Esophagus squamous epithelium (tissue), 5 donors: ENCODE measurements at regions not wholly inside any gene's neighbourhood (a gene's known extent, or its start where the extent isn't known, plus 50 kb on each side); places are given as distances from the start of the nearest gene placed in this dataset.

ENCODE experiments used
- DNase-seq: peaks from one replicate; lab custom pipeline; 2025; lab: John Stamatoyannopoulos, UW
- H3K27ac ChIP-seq, 4 donors: fragments of 200-600 bp; sonication (generic); one replicate each; pipeline ENCODE4 v1.5.1; 2016 to 2019; ENCODE audit warnings: mild to moderate bottlenecking in 1 of 4
- H3K27me3 ChIP-seq, 4 donors: fragments of 200-600 bp; sonication (generic); 1 replicate in 3 of 4; 2 replicates in 1 of 4; pipeline versions ENCODE4 v1.5.1 to v1.6.0; 2017 to 2021; ENCODE audit warnings: antibody characterized with exemption in 1 of 4
- H3K36me3 ChIP-seq, 3 donors: fragments of 200-600 bp; sonication (generic); one replicate each; pipeline ENCODE4 v1.5.1; 2016 to 2019
- H3K4me1 ChIP-seq, 3 donors: fragments of 200-600 bp; sonication (generic); one replicate each; pipeline ENCODE4 v1.5.1; 2017 to 2019
- H3K4me3 ChIP-seq, 4 donors: fragments of 200-600 bp; sonication (generic); 1 replicate in 3 of 4; 2 replicates in 1 of 4; pipeline ENCODE4 v1.5.1; 2016 to 2019; ENCODE audit warnings: mild to moderate bottlenecking in 2 of 4, moderate library complexity in 1 of 4
- H3K9me3 ChIP-seq, 3 donors: fragments of 200-600 bp; sonication (generic); one replicate each; pipeline ENCODE4 v1.5.1; 2016 to 2019
- POLR2A ChIP-seq, 4 donors: fragments of 450-650 bp; IDR thresholded peaks; one replicate each; pipeline ENCODE4 v1.6.1; 2017; ENCODE audit warnings: antibody characterized with exemption in 4 of 4, mild to moderate bottlenecking in 4 of 4, moderate library complexity in 3 of 4
- WGBS, 2 donors: methylation state at CpG; one replicate each; pipeline ENCODE4 v1.1.5; 2018; 5-methylcytosine and 5-hydroxymethylcytosine counted together
- intact Hi-C: fragments of 100-400 bp; cut with DNase I; formaldehyde crosslinking; loops from one replicate; pipeline ENCODE4 v1.15.0; 2022
- TF ChIP-seq, protein P1 (sequence below), 6 experiments: fragments of 450-650 bp in 4 of 6; fragments of 200-600 bp in 2 of 6; sonication (generic) in 2 of 6; IDR thresholded peaks; one replicate each; pipeline ENCODE4 v1.5.1; 2016 to 2019; ENCODE audit warnings: antibody characterized with exemption in 6 of 6, mild to moderate bottlenecking in 4 of 6, moderate library complexity in 4 of 6
- donor health status: DM: yes; HTN: yes; CAD: no.

DNA sequence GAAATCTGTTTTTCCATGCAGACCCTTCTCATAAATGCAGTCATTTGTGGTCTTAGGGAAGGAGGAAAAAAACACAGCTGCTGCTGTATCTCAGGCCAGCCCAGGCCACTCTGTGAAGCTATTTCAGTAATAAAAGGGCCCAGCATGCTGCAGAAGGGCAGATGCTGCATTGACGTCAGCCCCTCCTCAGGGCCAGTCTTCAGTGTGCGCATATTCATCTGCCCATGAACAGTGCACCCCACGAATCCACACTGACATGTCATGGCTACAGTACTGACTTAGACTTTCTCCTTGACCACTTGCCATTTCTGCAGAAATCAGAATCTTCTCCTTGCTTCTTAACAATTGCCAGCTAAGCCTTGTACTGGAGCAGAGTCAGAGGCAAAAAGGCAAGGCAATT lies 304.7 kb downstream of the GABRG2 start:
- 55 to 56% methylated on average over 3 of the region's 3 CpGs for WGBS, 2 donors
- no peak overlapping the region for H3K27ac ChIP-seq
- H3K27me3 ChIP-seq, result no peaks in the 10 kb centered on the region
- H3K4me3 ChIP-seq, result no peak overlapping the region
- H3K4me1 ChIP-seq, result no peaks in the 10 kb centered on the region
- H3K36me3 ChIP-seq, result no peaks in the 10 kb centered on the region
- intact Hi-C loops, result no loop called here
- TF ChIP-seq, protein P1, sequence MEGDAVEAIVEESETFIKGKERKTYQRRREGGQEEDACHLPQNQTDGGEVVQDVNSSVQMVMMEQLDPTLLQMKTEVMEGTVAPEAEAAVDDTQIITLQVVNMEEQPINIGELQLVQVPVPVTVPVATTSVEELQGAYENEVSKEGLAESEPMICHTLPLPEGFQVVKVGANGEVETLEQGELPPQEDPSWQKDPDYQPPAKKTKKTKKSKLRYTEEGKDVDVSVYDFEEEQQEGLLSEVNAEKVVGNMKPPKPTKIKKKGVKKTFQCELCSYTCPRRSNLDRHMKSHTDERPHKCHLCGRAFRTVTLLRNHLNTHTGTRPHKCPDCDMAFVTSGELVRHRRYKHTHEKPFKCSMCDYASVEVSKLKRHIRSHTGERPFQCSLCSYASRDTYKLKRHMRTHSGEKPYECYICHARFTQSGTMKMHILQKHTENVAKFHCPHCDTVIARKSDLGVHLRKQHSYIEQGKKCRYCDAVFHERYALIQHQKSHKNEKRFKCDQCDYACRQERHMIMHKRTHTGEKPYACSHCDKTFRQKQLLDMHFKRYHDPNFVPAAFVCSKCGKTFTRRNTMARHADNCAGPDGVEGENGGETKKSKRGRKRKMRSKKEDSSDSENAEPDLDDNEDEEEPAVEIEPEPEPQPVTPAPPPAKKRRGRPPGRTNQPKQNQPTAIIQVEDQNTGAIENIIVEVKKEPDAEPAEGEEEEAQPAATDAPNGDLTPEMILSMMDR (IDR thresholded peaks at IDR 0.05), result no peak
- no peak for TF ChIP-seq POLR2A (IDR thresholded peaks at IDR 0.05)
- H3K9me3 ChIP-seq, result no peaks in the 10 kb centered on the region
- DNase-seq, result no peak

DNA sequence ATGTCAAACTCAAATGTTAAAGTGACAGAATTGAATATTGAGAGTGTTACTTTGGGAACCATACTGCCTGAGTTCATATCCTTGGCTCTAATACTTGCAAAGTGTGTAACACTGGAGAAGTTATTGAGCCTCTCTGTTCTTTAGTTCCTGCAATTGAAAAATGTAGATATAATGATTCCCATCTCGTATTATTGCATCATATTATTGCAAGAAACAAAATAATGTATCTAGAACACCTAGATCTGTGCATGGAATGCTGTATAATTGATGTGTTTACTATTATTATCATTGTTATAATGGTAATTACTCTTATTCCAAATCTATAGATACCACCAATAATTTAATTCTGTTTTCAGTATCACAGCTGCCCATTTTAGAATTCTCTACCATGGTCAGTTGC lies 310.3 kb downstream of the GABRG2 start:
- no peak for TF ChIP-seq POLR2A (IDR thresholded peaks at IDR 0.05)
- TF ChIP-seq, protein P1 (IDR thresholded peaks at IDR 0.05), result no peak
- H3K27ac ChIP-seq, result no peak overlapping the region
- no peaks in the 10 kb centered on the region for H3K9me3 ChIP-seq
- DNase-seq, result no peak
- no peaks in the 10 kb centered on the region for H3K4me1 ChIP-seq
- H3K36me3 ChIP-seq, result no peaks in the 10 kb centered on the region
- intact Hi-C loops, result no loop called here
- H3K4me3 ChIP-seq, result no peak overlapping the region
- 19 to 32% methylated on average over 1 of the region's 1 CpG for WGBS, 2 donors
- no peaks in the 10 kb centered on the region for H3K27me3 ChIP-seq

DNA sequence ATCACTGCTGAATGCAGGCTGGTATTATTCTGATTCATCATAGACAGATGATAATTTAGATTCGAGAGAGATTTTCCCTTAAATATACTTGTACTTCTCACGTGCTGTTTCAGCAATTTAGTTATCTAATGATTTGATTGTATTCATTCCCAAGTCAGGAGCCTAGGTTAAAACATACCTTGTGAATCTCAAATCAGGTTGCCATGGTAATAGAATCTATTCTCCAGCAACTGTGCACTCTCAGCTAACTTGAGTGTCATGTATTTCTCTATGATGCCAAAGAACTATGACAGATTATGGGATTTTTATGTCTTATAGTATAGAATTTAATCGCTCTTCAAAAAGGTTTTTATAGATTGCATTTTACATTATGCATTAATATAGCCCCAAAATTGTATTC lies 315.3 kb downstream of the GABRG2 start:
- DNase-seq, result no peak
- TF ChIP-seq, protein P1 (IDR thresholded peaks at IDR 0.05), result no peak
- no peak for TF ChIP-seq POLR2A (IDR thresholded peaks at IDR 0.05)
- no peaks in the 10 kb centered on the region for H3K36me3 ChIP-seq
- H3K4me1 ChIP-seq, result no peaks in the 10 kb centered on the region
- no peaks in the 10 kb centered on the region for H3K27me3 ChIP-seq
- no peak overlapping the region for H3K4me3 ChIP-seq
- WGBS, 2 donors, result 66 to 75% methylated on average over 3 of the region's 3 CpGs
- intact Hi-C loops, result no loop called here
- H3K9me3 ChIP-seq, result no peaks in the 10 kb centered on the region
- H3K27ac ChIP-seq, result no peak overlapping the region

DNA sequence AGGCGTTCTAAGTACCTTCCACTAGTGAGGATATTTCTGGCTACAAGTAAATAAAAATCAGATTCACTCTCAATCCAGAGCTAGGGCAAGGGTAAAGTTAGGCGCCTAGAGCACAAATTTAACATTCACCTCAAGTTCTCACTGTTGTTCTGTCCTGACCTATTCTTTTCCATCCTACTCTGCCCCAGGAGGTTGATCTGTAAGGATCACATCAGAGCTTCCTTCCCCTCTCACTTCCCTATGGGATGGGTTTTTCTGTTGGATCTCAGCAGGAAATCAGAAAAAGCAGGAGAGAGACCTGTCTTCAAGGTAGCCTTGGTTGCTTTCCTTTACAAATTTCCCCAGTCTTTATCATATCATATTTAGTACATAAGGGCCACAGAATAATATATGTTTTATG lies 316.7 kb downstream of the GABRG2 start:
- intact Hi-C loops, result no loop called here
- Histone ChIP-seq H3K4me1 (no peaks in the 10 kb centered on the region), H3K4me3 (no peak overlapping the region), H3K36me3 (no peaks in the 10 kb centered on the region), H3K27ac (no peak overlapping the region), H3K9me3 (no peaks in the 10 kb centered on the region), H3K27me3 (no peaks in the 10 kb centered on the region)
- DNase-seq, result no peak
- WGBS, 2 donors, result 32 to 37% methylated on average over 2 of the region's 2 CpGs
- TF ChIP-seq, protein P1 (IDR thresholded peaks at IDR 0.05), result no peak
- no peak for TF ChIP-seq POLR2A (IDR thresholded peaks at IDR 0.05)

DNA sequence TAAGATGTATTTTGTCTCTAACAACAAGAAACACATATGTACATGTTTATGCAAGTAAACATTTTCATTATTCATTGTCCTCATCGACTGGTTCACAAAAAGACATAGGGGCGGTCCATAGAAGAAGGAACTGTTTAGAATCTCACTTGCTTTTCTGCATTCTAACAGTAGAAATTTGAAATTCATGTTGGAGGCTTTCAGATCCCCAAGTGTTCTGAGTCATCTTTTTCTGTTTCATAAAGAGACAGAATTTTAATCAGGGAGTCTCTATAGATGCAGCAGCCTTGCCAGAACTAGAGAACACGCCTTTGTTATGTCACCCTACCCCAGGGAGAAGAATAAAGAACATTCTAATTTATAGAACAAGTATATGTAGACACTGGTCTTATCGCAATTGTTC lies 324.3 kb downstream of the GABRG2 start:
- intact Hi-C loops, result no loop called here
- WGBS, 2 donors, result 56 to 65% methylated on average over 4 of the region's 4 CpGs
- H3K4me1 ChIP-seq, result no peaks in the 10 kb centered on the region
- DNase-seq, result no peak
- H3K27ac ChIP-seq, result no peak overlapping the region
- peaks cover 0 to 4% (median 0%) of the 10 kb centered on the region in 3 donors for H3K9me3 ChIP-seq
- H3K27me3 ChIP-seq, result no peaks in the 10 kb centered on the region
- no peaks in the 10 kb centered on the region for H3K36me3 ChIP-seq
- TF ChIP-seq, protein P1 (IDR thresholded peaks at IDR 0.05), result no peak
- TF ChIP-seq POLR2A (IDR thresholded peaks at IDR 0.05), result no peak
- H3K4me3 ChIP-seq, result no peak overlapping the region
